ENCODE measurements at regions not wholly inside any gene's neighbourhood (a gene's known extent, or its start where the extent isn't known, plus 50 kb on each side); places are given as distances from the start of the nearest gene placed in this dataset.

GRCh38 chr18:30440351-30440750 is 602.2 kb downstream of the DSC3 start:
- no peak for TF ChIP-seq CTCF (IDR thresholded peaks at IDR 0.05)

- TF ChIP-seq CTCF (IDR thresholded peaks at IDR 0.05): no peak
These were observed 603.4 kb downstream of the DSC3 start for GRCh38 chr18:30439174-30439573.

GRCh38 chr18:30432349-30432748 is 610.2 kb downstream of the DSC3 start:
- TF ChIP-seq CTCF (IDR thresholded peaks at IDR 0.05): no peak

- no peak for TF ChIP-seq CTCF (IDR thresholded peaks at IDR 0.05)
These were observed 626.6 kb downstream of the DSC3 start for GRCh38 chr18:30415903-30416302.

GRCh38 chr18:30409120-30409519 is 633.4 kb downstream of the DSC3 start:
- no peak for TF ChIP-seq CTCF (IDR thresholded peaks at IDR 0.05)

- TF ChIP-seq CTCF (IDR thresholded peaks at IDR 0.05): no peak
These were observed 635.8 kb downstream of the DSC3 start for GRCh38 chr18:30406728-30407127.

- TF ChIP-seq CTCF (IDR thresholded peaks at IDR 0.05): no peak
These were observed 637.5 kb downstream of the DSC3 start for GRCh38 chr18:30405038-30405437.

- TF ChIP-seq CTCF (IDR thresholded peaks at IDR 0.05): no peak
These were observed 638.1 kb downstream of the DSC3 start for GRCh38 chr18:30404422-30404821.
